Skeletal muscle tissue (tissue), 3 donors: ENCODE measurements at regions not wholly inside any gene's neighbourhood (a gene's known extent, or its start where the extent isn't known, plus 50 kb on each side); places are given as distances from the start of the nearest gene placed in this dataset.
"Not testable (repeated sequence)": the region's sequence is repeated elsewhere in the genome, so short reads cannot be mapped to it uniquely, and the experiment has no call there.

Experiments used
- H3K27ac ChIP-seq: one replicate; pipeline ENCODE4 v1.7.0; 2013; ENCODE audit warnings: mild to moderate bottlenecking, low read depth, low read length, inconsistent platforms
- H3K27me3 ChIP-seq, 3 donors: one replicate each; pipeline ENCODE4 v1.7.0; 2013; ENCODE audit warnings: low read length in 3 of 3; ENCODE audit not compliant: control insufficient read depth in 3 of 3, insufficient read depth in 3 of 3
- H3K36me3 ChIP-seq, 3 donors: one replicate each; pipeline ENCODE4 v1.7.0; 2013; ENCODE audit warnings: low read length in 3 of 3; ENCODE audit not compliant: control insufficient read depth in 3 of 3, insufficient read depth in 3 of 3
- H3K4me1 ChIP-seq, 3 donors: one replicate each; pipeline ENCODE4 v1.7.0; 2013; ENCODE audit warnings: low read length in 3 of 3, mild to moderate bottlenecking in 3 of 3; ENCODE audit not compliant: control insufficient read depth in 3 of 3, insufficient read depth in 3 of 3
- H3K4me3 ChIP-seq, 3 donors: one replicate each; pipeline ENCODE4 v1.7.0; 2013; ENCODE audit warnings: low read length in 3 of 3
- H3K9ac ChIP-seq, 3 donors: one replicate each; pipeline ENCODE4 v1.7.0; 2013; ENCODE audit warnings: low read length in 3 of 3, mild to moderate bottlenecking in 3 of 3, moderate library complexity in 2 of 3, low read depth in 1 of 3
- H3K9me3 ChIP-seq, 3 donors: one replicate each; pipeline ENCODE4 v1.7.0; 2013; ENCODE audit warnings: low read length in 3 of 3; ENCODE audit not compliant: control insufficient read depth in 3 of 3
- donor health status: Osteomylitis.

DNA sequence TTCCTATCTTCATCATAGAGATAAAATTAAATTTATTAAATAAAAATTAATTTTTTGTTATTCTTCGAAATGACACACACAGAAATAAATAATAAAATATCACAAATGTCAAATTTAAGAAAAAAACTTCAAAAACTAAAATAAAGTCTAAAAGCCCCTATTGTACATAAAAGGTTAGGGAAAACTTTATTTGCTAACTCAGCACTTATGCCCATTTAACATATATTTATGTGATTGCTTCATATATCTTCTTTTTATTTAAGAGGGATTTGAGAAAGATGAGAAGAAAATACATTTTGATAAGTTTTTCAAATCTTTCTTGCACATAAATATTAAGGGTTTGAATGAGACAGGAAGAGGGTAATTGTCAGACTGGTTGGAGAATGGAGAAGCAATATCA lies 2350.4 kb upstream of the RAG2 start:
- no peak overlapping the region for H3K9ac ChIP-seq
- H3K4me3 ChIP-seq: no peak overlapping the region
- no peaks in the 10 kb centered on the region for H3K4me1 ChIP-seq
- H3K9me3 ChIP-seq: peaks cover 0 to 3% (median 0%) of the 10 kb centered on the region in 3 donors
- H3K27ac ChIP-seq: no peak overlapping the region
- H3K36me3 ChIP-seq: no peaks in the 10 kb centered on the region
- H3K27me3 ChIP-seq: no peaks in the 10 kb centered on the region

DNA sequence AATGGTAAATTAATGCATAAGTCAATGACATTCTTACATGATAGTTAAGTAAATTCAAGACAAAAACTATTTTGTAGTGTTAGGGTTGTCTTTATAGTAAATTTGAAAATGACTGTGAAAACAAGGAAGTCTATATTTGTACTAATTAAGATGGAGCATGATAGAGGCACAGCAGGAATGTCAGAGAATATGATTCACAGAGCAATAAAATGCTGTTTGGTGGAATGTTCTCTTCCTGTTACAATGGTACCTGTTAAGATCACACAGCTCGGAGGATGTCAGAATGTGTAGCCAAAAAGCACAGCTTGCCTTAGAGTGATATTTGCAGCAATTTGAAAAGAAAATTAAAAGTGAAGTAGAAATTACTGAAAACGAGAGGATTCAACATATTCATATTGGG lies 2339.7 kb upstream of the RAG2 start:
- Histone ChIP-seq H3K9me3 (peaks cover 0 to 3% (median 0%) of the 10 kb centered on the region in 3 donors), H3K27me3 (no peaks in the 10 kb centered on the region), H3K4me1 (no peaks in the 10 kb centered on the region), H3K9ac (no peak overlapping the region), H3K36me3 (no peaks in the 10 kb centered on the region), H3K4me3 (no peak overlapping the region), H3K27ac (no peak overlapping the region)

DNA sequence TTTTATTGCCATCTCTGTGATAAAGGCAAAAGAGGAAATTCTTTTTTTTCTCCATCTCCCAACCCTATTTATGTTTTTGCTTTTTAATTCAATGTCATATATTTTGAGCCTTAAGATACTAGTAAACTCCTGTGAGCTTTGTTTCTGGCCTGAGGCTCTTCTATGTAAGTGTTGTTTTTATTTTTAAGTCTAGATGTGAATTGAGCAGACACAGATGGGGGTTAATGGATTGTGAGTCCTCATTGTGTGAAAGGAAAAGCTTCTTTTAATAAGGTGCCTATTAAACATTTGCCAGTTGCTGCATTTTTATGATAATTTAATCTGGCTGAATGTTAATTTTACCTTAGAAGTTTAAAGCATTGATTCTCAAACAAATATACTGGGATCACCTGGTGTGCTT lies 2337.9 kb upstream of the RAG2 start:
- Histone ChIP-seq H3K27me3 (no peaks in the 10 kb centered on the region), H3K27ac (no peak overlapping the region), H3K9ac (no peak overlapping the region), H3K4me1 (no peaks in the 10 kb centered on the region), H3K9me3 (peaks cover 0 to 4% (median 2%) of the 10 kb centered on the region in 3 donors), H3K36me3 (no peaks in the 10 kb centered on the region), H3K4me3 (no peak overlapping the region)

DNA sequence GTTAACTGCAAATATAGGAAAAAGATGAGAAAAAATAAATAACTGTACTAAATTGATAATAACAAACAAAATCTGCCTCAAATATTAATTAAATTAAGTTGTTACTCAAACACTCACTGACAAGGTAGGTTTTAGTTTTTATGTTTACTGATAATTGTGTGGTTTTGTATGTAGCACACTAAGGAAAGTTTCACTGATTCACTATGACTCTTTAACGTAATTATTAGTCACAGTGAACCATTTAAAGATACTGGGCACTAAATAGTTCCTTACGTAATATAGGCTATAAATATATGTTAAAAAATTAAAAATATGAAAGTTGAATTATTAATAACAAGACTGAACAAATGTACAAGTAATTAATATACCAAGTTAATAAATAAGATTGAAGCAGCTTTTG lies 2330.0 kb upstream of the RAG2 start:
- Histone ChIP-seq H3K9ac (no peak overlapping the region), H3K36me3 (no peaks in the 10 kb centered on the region), H3K27ac (no peak overlapping the region), H3K4me3 (no peak overlapping the region), H3K27me3 (no peaks in the 10 kb centered on the region), H3K4me1 (no peaks in the 10 kb centered on the region), H3K9me3 (peaks cover 0 to 4% (median 2%) of the 10 kb centered on the region in 3 donors)

DNA sequence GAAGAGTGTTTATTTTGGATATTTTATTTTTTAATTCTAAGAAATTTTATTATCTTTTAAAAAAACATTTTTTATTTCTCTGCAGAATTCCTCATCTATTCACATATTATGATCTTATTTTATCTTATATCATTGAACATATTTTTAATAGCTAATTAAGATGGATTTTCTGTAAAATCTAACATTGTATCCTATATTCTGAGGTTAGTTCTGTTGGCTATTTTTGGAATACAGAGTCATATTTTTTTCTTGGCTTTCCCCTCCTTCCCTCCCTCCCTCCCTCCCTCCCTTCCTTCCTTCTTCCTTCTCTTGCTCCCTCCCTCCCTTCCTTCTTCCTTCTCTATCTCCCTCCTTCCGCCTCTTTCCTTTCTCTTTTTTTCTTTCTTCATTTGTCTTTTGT lies 2326.6 kb upstream of the RAG2 start:
- Histone ChIP-seq H3K36me3 (no peaks in the 10 kb centered on the region), H3K27me3 (no peaks in the 10 kb centered on the region), H3K4me1 (no peaks in the 10 kb centered on the region), H3K9ac (no peak overlapping the region), H3K27ac (no peak overlapping the region), H3K4me3 (no peak overlapping the region), H3K9me3 (no peaks in the 10 kb centered on the region)

DNA sequence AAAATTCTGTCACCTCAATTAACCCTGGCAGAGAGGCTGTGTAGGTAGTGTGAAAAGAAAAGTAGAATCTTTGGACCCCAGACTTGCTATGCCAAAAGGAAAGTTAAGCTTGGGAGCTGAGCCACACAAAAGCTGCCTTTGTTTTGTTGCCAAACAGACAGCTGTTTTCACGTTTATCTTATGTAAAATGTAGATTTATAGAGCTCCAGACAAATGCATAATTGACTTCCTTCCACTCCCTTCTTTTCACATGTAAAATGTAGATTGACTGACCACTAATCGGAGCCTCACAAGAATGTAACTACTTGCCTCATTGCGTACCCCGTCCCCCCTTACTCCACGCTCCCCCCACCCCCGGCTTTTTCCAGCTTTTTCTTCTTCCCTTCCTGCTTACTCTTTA lies 2302.2 kb upstream of the RAG2 start:
- no peak overlapping the region for H3K9ac ChIP-seq

DNA sequence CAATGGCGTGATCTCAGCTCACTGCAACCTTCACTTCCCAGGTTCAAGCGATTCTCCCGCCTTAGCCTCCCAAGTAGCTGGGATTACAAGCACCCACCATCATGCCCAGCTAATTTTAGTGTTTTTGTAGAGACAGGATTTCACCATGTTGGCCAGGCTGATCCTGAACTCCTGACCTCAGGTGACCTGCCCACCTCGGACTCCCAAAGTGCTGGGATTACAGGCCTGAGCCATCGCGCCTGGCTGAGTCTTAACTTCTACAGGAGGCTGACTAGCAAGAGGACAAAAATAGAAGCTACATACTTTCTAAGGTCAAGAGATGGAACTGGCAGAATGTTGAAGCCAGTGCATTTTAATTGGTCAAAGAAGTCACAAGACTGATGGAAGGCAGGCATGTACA lies 2296.2 kb upstream of the RAG2 start:
- not testable (repeated sequence) for H3K9ac ChIP-seq, H3K9me3 ChIP-seq, H3K27ac ChIP-seq, H3K4me3 ChIP-seq, H3K4me1 ChIP-seq, H3K27me3 ChIP-seq, H3K36me3 ChIP-seq

More for the DNA sequence above, 2302.2 kb upstream of the RAG2 start:
- Histone ChIP-seq H3K4me3 (no peak overlapping the region), H3K36me3 (no peaks in the 10 kb centered on the region), H3K27me3 (no peaks in the 10 kb centered on the region), H3K4me1 (no peaks in the 10 kb centered on the region), H3K27ac (no peak overlapping the region), H3K9me3 (no peaks in the 10 kb centered on the region)

DNA sequence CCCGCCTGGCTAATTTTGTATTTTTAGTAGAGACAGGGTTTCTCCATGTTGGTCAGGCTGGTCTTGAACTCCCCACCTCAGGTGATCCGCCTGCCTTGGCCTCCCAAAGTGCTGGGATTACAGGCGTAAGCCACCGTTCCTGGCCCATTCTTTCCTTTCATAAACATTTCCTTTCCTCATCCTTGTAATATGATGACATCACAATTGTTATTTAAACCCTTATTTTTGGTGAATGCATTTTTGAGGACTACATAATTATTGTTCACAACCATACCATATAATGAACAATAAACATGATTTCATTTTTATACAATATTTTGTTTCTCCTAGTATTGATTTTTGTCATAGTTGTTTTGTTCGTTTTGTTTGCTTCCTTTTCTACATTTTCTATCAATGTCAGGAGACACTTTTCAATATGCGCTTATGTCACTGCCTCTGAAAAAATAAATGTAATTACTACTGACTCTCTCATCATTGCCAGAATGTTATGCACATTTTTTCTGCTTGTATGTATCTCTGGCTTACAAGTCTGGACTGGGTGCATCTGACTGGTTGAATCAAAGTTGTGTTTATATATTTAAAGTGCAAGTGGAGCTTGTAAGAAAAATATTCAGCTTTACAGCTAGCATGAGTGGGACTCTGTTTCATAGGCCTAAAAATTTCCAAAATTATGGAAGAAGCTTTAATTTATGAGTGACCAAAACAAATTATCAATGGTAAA lies 2286.3 kb upstream of the RAG2 start:
- no peaks in the 10 kb centered on the region for H3K4me1 ChIP-seq
- no peaks in the 10 kb centered on the region for H3K9me3 ChIP-seq
- H3K4me3 ChIP-seq: no peak overlapping the region
- no peak overlapping the region for H3K9ac ChIP-seq
- H3K36me3 ChIP-seq: no peaks in the 10 kb centered on the region
- H3K27ac ChIP-seq: no peak overlapping the region
- no peaks in the 10 kb centered on the region for H3K27me3 ChIP-seq

DNA sequence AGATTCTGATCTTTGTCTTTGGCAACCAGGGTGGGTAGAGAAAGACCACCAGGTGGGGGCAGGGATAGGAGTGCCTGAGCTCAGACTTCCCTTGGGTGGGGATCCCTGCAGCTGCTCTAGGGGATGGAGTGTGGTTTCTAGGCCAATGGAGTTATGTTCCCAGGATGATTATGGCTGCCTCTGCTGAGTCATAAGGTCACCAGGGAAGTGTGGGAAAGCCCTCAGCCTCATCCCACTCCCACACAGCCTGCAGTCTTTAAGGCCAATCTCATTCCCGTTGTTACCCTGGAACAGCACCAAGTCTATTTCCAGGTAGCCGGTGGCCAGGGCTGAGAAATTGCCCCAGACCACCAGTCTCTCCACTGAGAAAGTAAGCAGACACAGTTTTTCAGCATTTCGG lies 2269.3 kb upstream of the RAG2 start:
- H3K9ac ChIP-seq: no peak overlapping the region
- no peaks in the 10 kb centered on the region for H3K36me3 ChIP-seq
- no peaks in the 10 kb centered on the region for H3K4me1 ChIP-seq
- peaks cover 0 to 3% (median 0%) of the 10 kb centered on the region in 3 donors for H3K9me3 ChIP-seq
- no peak overlapping the region for H3K4me3 ChIP-seq
- no peak overlapping the region for H3K27ac ChIP-seq
- no peaks in the 10 kb centered on the region for H3K27me3 ChIP-seq

DNA sequence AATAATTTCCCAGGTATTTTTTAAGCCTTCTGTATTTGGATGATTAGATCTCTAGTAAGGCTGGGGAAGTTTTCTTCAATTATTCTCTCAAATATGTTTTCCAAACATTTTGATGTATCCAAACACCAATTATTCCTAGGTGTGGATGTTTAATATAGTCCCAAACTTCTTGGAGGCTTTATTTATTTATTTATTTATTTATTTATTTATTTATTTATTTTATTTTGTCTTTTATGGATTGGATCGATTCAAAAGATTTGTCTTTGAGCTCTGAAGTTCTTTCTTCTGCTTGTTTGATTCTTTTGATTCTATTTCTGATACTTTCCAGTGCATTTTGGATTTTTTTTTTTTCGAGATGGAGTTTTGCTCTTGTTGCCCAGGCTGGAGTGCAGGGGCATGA lies 2267.9 kb upstream of the RAG2 start:
- no peaks in the 10 kb centered on the region for H3K36me3 ChIP-seq
- no peak overlapping the region for H3K4me3 ChIP-seq
- no peak overlapping the region for H3K9ac ChIP-seq
- H3K27ac ChIP-seq: no peak overlapping the region
- no peaks in the 10 kb centered on the region for H3K27me3 ChIP-seq
- H3K4me1 ChIP-seq: no peaks in the 10 kb centered on the region
- peaks cover 0 to 3% (median 0%) of the 10 kb centered on the region in 3 donors for H3K9me3 ChIP-seq
